Activated T-helper 9 cell treated with anti-CD3 and anti-CD28 coated beads, Interleukin-2, amount 50 U/mL, for 16 hours (primary cell): ENCODE measurements at regions not wholly inside any gene's neighbourhood (a gene's known extent, or its start where the extent isn't known, plus 50 kb on each side); places are given as distances from the start of the nearest gene placed in this dataset.
"Not testable (repeated sequence)": the region's sequence is repeated elsewhere in the genome, so short reads cannot be mapped to it uniquely, and the experiment has no call there.

Experiments
- DNase-seq: peaks from one replicate; pipeline ENCODE4 v3.0.0-alpha.2; 2020; ENCODE audit warnings: low read depth

DNA sequence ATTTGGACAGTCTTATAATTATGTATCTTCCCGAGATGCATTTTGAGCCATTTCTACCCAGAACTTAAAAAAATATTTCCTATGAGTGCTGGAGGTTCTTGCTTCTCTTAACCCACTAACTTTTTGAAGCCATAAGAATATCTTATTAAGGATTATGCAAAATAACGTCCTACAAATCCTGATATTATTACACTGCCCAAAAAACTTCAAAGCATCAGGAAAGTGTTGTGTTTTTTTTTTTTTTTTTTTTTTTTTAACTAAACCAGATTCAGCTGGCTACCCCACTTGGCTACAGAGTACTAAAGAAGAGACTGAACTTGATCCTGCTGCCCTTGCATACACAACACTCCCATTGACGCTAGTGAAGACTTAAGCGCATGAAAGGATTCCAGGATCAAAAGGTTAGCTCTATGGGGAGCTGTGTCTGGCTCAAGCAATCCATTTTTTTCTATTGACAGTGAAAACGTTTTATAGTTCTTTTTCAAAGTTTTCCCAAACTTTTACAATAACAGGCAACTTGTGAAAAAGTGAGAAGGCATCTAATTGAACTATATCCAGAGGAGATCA, 141.4 kb downstream of the KCNRG start:
- no peak for DNase-seq

DNA sequence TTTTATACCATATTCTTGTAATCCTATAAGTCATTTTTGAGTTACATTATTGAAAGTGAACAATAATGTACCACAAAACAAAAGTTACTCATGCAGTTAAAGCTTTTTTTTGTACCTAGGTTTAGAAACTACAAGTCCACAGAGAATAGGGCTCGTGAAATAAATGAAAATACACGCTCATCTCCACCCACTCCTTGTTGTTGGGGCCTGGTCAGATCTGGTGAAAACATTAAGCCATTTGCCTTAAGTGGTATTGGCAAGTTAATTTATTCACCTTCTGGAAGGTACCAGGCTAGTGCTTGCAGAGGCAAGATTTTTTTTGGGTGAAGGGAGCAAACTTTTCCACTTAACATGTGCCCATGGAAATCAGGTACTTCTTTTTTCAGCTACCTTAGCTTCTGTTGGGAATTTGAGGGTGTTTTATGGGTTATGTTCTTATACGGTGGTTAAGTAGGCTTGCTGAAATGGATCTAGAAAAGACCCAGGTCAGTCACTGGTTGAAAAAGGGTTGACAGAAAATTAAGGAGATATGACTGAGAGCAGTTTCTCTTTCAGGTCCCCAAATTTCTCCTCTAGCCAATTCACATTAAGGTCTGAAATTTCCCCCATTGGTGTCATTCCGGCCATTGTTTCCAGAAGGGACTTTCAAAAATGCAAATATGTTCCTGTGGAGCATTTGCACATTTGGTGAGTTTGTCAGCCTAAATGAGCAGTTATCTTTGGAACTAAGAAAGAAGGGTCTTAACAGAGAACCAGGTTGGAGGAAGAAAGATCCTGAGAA, 143.3 kb downstream of the KCNRG start:
- DNase-seq, result no peak

DNA sequence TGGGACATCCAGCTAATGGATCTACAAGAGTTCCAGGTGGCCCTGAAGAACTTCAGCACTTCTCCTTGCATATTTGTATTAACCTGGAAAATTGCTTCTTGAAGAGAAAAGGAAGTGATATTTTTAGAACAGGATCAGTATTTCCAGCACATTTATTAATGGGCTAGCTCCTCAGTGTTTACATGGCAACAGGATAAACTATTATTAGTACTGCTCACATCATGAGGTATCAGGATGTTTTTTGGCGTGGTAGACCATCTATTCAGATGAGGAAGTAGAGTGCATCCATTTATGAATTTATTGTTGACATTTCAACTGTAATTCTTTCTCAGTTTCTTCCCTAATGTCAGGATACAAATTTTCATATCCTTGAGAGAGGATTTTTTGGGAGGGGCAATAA, 144.4 kb downstream of the KCNRG start:
- no peak for DNase-seq

DNA sequence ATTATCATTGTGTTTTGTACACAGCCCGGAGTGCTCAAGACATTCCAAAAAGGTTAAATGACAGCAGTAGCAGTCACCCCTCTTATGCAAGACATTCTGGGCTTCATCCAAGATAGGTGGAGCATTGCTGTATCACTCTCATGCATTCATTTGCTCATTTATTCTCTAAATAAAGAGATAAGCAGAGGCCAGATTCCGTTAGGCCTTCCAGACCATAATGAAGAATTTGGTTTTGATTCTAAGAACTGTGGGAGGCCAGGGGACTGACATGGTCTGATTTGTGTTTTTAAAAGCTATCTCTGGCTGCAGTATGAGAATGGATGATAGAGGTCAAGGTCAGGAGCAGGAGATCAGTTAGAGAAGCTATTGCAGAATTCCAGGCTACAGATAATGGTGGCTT, 145.8 kb downstream of the KCNRG start:
- no peak for DNase-seq

DNA sequence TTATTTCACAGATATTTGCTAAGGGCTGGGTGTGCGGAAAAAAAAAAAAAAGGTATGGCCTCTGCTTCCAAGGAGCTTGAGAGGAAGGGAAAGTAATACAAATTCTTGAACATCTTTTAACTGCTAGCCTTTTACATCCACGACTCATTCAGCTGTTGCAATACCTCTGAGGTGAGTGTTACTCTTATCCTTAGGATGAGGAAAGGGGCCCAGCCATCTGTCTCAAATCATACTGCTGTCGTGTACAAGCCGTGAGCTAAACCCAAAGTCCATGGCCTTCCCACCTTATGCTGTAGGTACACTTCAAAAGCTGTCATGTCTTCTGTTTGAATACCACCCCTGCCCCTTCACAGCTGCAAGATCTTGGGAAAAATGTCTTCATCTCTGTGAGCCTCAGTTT, 146.8 kb downstream of the KCNRG start:
- DNase-seq, result no peak

DNA sequence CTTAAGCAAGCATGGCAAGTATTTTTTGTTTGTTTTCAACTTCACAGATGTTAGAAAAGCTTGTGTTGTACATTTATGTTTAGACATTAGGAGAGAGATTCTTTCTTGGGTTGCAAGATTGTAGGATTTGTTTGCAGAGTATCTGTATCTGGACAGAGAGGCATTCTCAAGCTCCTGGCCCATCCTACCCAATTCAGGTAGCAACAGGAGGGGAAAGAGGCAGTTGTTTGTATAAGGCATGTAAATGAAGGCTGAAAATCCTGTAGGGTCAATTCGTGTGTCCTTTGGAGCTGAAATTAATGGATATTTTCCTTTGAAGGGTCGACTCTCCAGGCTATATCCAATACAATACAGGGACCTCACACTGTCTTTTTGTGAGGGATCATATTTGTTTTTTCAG, 147.3 kb downstream of the KCNRG start:
- DNase-seq, result no peak

DNA sequence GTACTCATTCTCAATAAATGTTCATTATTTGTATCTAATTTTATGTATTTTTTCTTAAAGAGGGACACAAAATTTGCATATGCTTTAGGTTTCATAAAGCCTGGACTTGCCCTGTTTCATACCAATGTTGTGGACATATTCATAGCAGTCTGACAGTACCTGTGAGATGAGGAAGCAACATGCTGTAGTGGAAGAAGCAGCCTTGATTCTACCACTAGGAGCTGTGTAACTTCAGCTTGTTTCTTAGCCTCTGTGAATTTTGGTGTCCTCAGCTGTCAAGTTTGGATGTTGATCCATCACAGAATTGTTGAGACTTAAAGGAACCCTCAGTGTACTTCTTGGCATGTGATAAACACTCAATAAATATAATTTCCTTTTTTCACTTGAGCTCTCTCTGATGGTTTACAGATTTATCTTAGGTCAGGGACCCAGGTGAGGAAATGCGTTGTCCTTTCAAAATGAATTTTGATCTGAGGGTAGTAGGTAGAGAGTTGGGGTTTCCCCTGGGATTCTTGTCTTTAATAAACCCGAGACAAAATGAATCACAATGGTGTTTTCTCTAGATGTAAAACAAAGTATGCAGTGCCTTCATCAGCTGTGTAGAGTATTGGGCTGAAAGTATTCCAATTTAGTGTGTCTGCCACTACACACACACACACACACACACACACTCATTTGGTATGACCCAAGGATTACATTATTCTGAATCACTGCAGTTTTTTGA, 152.1 kb downstream of the KCNRG start:
- DNase-seq, result no peak

DNA sequence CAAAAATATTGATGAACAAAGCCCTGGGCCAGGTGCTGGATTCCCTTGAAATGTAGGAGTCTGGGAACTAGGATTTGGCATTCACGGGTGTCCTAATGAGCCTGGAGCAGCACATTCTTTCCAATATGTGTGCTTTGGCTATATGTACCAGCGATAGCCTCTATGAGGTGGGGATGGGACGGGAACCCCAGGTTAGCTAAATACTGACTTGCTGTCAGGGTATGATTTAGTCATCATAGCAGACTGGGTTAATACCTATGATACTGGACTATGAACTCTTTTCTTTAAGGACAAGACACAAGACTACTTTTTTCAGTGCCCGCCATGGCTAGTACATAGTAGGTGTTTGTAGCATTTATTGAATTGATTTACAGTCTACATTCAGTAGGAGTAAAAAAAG, 152.7 kb downstream of the KCNRG start:
- no peak for DNase-seq

DNA sequence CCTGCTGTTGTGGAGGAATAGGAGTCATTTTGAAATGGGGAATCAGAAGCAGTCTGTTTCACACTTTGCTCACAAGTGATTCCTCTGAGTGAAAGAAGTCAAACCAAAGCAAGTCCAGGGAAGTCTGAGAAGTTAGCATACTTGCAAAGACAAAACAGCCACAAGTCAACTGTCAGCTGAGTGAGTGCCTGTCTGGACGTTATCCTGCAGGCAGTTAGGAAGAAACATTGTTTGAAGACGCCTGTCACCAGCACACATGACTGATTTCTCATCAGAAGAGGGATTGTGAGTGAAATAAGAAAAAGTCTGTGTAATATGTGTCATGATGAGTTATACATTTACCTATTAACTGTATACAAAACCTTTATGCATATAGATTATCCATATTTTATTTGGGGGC, 153.5 kb downstream of the KCNRG start:
- no peak for DNase-seq

DNA sequence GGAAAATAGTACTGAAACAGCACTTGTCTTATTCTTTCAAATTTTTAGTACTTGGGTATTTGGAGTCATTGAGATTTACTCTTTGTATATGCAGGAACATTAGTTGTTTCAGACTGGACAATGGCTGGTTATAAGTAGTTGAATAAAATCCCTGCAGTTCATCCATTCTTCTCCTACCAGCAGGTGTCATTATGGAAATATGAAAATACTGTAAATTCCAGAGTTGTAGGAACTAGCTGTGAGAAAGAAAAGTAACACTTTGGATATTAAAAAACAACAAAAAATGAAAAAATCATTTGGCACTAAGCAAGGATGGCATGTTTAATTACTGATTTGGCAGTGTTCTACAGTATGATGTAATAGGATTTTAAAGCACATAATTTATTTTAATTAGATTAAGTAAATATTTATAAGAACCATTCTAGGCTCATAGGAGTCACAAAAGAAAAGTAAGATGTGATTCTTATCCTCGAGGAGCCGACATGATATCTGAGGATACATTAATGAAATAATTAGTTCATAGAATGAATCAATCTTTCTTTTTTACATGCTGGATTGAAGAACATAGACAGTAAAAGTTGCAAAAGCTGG, 155.3 kb downstream of the KCNRG start:
- no peak for DNase-seq

DNA sequence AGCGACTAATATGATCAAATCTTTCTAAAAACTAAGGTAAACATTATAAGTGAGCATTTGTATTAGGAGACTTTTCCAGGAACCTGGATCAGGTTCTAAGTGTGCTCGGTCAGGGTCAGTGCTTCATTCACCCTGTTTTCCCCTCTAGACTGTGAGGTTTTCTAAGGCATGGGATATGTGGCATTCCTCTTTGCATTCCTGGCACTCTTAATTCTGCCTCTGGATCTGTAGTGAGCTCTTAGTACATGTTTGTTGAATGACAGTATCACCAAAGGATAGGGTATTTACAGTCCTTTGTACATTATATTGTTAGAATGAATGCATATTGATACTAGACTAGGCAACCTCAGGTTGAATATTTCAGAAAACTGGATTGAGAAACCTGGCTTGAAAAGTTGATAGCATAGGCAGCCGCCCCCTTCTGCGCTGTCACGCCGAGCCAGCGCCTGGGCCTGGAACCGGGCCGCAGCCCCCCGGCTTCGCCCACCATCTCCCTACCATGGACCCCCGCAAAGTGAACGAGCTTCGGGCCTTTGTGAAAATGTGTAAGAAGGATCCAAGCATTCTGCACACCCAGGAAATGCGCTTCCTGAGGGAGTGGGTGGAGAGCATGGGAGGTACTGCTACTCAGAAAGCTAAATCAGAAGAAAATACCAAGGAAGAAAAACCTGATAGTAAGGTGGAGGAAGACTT, 156.5 kb downstream of the KCNRG start:
- no peak for DNase-seq

DNA sequence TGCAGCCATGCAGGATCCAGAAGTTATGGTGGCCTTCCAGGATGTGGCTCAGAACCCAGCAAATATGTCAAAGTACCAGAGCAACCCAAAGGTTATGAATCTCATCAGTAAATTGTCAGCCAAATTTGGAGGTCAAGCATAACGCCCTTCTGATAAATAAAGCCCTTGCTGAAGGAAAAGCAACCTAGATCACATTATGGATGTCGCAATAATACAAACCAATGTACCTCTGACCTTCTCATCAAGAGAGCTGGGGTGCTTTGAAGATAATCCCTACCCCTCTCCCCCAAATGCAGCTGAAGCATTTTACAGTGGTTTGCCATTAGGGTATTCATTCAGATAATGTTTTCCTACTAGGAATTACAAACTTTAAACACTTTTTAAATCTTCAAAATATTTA, 157.8 kb downstream of the KCNRG start:
- DNase-seq, result not testable (repeated sequence)

DNA sequence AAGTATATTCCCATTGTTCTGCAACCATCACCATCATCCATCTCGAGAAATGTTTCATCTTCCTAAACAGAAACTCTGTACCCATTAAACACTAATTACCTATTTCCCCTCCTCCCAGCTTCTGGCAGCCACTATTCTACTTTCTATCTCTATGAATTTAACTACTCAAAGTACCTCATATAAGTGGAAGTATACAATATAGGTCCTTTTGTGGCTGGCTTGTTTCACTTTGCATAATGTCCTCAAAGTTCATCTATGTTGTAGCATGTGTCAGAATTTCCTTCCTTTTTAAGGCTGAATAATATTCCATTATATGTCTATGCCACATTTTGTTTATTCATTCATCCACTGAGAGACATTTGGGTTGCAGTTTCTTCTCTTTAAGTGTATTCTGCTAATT, 159.4 kb downstream of the KCNRG start:
- DNase-seq, result no peak

DNA sequence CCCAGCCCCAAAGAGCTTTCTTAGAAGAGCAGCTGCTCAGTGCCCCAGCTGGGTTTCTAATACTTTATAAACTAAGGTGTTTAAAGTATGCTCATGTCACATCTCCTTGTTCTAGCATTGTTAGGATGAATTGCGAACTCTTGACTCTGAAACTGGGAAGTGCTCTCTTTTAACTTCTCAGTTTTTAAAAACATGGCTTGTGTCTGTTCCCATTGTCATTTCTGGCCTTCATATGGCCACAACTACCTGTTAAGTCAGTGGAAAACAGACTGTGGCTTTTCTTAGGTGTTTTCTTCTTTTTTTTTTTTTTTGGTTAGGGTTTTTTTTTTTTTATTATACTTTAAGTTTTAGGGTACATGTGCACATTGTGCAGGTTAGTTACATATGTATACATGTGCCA, 164.7 kb downstream of the KCNRG start:
- DNase-seq, result no peak

DNA sequence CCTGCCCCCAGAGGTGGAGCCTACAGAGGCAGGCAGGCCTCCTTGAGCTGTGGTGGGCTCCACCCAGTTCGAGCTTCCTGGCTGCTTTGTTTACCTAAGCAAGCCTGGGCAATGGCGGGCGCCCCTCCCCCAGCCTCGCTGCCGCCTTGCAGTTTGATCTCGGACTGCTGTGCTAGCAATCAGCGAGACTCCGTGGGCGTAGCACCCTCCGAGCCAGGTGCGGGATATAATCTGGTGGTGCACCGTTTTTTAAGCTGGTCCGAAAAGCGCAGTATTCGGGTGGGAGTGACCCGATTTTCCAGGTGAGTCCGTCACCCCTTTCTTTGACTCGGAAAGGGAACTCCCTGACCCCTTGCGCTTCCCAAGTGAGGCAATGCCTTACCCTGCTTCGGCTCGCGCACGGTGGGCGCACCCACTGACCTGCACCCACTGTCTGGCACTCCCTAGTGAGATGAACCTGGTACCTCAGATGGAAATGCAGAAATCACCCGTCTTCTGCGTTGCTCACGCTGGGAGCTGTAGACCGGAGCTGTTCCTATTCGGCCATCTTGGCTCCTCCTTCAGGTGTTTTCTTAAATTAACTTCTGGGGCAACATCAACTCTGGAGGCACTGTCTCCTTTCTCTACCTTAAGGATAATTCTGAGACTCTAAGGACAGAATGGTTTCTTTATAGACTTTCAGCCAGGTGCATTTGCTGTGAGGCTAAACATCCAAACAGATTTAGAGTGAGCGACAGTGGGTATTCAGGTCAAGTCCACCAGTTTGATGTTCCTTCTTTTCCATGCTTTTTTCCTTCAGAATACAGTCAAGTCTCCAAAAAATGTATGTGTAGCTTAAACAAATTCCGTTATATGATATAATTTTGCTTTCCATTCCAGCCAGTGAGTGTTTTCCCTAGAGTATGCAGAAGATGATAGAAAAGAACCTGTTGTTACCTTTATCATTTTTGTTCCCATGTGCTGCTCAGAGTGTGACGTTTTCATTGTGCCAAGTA, 170.8 kb downstream of the KCNRG start:
- not testable (repeated sequence) for DNase-seq

DNA sequence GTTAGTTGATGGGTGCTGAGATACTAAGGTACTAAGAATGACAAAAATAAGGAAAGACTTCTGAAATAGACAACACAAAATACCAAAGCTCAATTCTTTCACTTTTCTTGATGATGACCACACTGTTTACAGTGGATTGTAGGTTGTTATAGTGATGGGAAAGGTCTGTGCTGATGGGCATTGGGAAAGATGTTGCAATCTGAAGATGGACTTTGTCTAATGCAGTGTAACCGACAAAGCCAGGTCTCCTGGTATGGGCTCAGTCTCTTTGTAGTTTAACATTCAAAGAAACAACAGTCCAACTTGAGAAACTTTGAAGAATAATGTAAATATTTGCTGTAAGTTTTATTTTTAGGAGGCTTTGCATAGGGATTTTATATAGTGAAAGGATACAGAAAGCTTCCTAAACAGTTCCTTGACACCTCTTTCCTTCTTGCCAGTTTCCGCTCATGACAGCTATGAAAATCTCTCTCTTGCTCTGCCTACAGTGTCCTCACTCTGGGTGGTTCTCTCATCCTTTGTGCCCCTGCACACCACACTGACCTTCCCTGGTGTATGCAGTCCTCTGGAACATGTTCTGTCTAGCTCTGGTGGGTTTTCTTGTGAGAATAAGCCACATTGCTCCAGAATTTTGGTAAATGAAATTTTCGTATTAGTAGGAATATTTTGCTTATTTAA, 172.2 kb downstream of the KCNRG start:
- DNase-seq, result no peak

DNA sequence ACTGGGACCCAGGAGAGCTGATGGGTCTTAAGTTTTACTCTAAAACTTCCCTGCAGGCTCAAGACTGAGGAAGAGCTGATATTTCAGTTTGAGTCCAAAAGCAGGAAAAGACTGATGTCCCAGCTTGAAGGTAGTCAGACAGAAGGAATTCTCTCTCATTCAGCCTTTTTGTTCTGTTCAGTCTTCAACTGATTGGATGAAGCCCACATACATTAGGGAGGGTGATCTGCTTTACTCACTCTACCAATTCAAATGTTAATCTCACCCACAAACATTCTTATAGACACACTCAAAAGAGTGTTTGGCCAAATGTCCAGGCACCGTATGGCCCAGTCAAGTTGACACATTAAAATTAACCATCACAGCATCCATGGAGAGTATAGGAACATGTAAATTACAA, 173.5 kb downstream of the KCNRG start:
- DNase-seq, result no peak

DNA sequence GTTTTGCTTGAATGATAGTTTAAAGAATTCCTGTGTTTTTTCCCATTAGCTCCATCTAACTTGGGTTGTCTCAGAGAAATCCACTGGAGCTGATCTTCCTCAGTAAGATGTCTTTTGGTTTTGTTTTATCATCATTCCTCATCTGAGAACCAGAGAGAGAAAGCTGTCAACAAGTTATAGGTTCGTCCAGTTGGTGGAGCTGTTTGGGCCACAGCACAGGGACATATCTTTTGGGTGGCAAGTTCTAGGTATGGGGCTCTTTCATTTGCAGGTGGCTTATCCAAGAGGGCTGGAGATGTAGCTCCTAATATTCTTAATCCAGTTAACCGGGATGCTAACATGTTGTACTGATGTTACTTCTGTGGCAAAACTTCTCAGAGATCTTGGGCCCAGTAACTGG, 174.2 kb downstream of the KCNRG start:
- DNase-seq, result no peak

DNA sequence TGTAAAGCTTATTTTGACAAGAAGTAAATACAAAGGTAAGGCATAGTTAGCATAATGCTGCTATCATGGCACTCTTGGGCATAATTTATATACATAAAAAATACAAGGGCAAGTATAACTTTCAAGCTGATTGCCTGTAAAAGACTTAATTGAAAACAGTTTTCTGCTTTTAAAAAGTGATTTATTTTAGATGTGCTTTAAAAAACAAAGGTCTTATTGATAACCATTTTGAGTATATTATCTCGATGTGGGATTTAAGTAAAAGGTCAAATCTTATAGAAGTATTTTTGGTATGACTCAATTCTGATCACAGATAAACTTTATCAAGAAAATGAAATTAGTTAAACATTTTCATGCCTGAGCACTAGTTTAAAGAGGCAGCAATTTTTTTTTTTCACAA, 175.8 kb downstream of the KCNRG start:
- DNase-seq, result no peak

DNA sequence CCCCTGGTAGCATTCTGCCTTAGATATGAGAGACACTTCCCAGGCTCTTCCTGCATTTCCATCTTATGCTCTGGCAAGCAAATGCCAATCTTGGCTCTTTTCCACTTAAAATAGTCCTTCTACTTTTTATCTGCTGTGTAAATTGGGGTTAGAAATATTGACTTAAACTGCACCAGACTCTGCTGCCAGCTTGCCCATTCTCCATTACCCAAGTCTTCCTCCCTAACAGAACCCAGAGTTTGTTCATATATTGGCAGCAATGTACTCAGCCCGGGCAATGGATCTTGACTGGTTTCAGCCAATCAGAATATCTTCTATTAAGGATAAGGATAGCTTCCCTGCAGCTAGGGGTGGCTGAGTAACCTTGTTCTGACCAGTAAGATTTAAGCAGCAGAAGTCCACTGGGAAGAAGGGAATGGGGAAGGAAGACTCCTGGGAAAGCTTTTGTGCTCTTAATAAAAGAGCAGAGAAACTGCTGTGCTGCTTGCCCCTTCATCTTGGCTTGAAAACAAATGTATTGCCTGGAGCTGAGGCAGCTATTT, 177.1 kb downstream of the KCNRG start:
- no peak for DNase-seq
